Tibial nerve (tissue), 4 donors: ENCODE measurements at regions not wholly inside any gene's neighbourhood (a gene's known extent, or its start where the extent isn't known, plus 50 kb on each side); places are given as distances from the start of the nearest gene placed in this dataset.

Source experiments
- DNase-seq, 2 donors: peaks; one replicate each; pipeline ENCODE4 v3.0.0-alpha.2; 2019; ENCODE audit warnings: low spot score in 2 of 2
- H3K27ac ChIP-seq, 4 donors: fragments of 200-600 bp; sonication (generic) in 3 of 4; one replicate each; pipeline ENCODE4 v1.5.1; 2017 to 2019; ENCODE audit warnings: mild to moderate bottlenecking in 1 of 4
- H3K27me3 ChIP-seq, 2 donors: fragments of 200-600 bp; sonication (generic) in 1 of 2; one replicate each; pipeline versions ENCODE4 v1.5.1 to v1.6.0; 2017 to 2019
- H3K36me3 ChIP-seq, 3 donors: fragments of 200-600 bp; sonication (generic); one replicate each; pipeline ENCODE4 v1.5.1; 2018 to 2019
- H3K4me1 ChIP-seq, 4 donors: fragments of 200-600 bp; sonication (generic) in 3 of 4; one replicate each; pipeline ENCODE4 v1.5.1; 2017 to 2019
- H3K4me3 ChIP-seq, 4 donors: fragments of 200-600 bp; sonication (generic) in 3 of 4; one replicate each; pipeline ENCODE4 v1.5.1; 2017 to 2019; ENCODE audit warnings: mild to moderate bottlenecking in 1 of 4, moderate library complexity in 1 of 4
- H3K9me3 ChIP-seq, 4 donors: fragments of 200-600 bp; sonication (generic) in 3 of 4; one replicate each; pipeline ENCODE4 v1.5.1; 2017 to 2019
- EP300 ChIP-seq, 2 donors: sonication (generic); formaldehyde crosslinking; IDR thresholded peaks; one replicate each; pipeline ENCODE4 v1.6.1; 2017; ENCODE audit warnings: antibody characterized with exemption in 2 of 2, mild to moderate bottlenecking in 1 of 2
- POLR2A ChIP-seq, 2 donors: fragments of 450-650 bp; IDR thresholded peaks; one replicate each; pipeline ENCODE4 v1.6.1; 2017; ENCODE audit warnings: antibody characterized with exemption in 2 of 2, mild to moderate bottlenecking in 2 of 2, moderate library complexity in 2 of 2
- WGBS, 2 donors: methylation state at CpG; one replicate each; pipeline ENCODE4 v1.1.5; 2018; 5-methylcytosine and 5-hydroxymethylcytosine counted together
- TF ChIP-seq, protein P1 (sequence below), 5 experiments: fragments of 200-600 bp in 3 of 5; fragments of 450-650 bp in 2 of 5; sonication (generic) in 3 of 5; IDR thresholded peaks; one replicate each; pipeline ENCODE4 v1.5.1; 2016 to 2019; ENCODE audit warnings: antibody characterized with exemption in 5 of 5, mild to moderate bottlenecking in 3 of 5, moderate library complexity in 2 of 5

DNA sequence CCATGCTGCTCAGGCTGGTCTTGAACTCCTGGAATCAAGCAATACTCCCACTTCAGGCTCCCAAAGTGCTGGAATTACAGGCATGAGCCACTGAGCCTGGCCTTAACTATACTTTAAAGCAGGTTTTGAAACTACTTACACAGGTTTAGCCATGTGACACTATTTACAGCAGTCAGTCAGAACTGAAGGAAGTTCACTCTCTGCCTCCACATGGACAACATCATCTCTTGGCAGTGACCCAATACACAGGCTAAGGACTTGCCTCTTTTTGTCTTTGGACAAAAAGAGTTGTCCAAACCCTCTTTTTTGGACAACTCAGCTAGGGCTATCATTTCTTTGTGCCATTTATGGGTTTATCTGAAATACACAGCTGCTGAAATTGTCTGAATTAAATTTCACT lies 89.0 kb upstream of the CLDN10 start:
- H3K4me1 ChIP-seq = no peaks in the 10 kb centered on the region
- no peaks in the 10 kb centered on the region for H3K36me3 ChIP-seq
- H3K9me3 ChIP-seq = peaks cover 0 to 7% (median 0%) of the 10 kb centered on the region in 4 donors
- no peaks in the 10 kb centered on the region for H3K27me3 ChIP-seq
- TF ChIP-seq EP300 (IDR thresholded peaks at IDR 0.05) = no peak
- TF ChIP-seq, protein P1, sequence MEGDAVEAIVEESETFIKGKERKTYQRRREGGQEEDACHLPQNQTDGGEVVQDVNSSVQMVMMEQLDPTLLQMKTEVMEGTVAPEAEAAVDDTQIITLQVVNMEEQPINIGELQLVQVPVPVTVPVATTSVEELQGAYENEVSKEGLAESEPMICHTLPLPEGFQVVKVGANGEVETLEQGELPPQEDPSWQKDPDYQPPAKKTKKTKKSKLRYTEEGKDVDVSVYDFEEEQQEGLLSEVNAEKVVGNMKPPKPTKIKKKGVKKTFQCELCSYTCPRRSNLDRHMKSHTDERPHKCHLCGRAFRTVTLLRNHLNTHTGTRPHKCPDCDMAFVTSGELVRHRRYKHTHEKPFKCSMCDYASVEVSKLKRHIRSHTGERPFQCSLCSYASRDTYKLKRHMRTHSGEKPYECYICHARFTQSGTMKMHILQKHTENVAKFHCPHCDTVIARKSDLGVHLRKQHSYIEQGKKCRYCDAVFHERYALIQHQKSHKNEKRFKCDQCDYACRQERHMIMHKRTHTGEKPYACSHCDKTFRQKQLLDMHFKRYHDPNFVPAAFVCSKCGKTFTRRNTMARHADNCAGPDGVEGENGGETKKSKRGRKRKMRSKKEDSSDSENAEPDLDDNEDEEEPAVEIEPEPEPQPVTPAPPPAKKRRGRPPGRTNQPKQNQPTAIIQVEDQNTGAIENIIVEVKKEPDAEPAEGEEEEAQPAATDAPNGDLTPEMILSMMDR (IDR thresholded peaks at IDR 0.05) = no peak
- no peak for TF ChIP-seq POLR2A (IDR thresholded peaks at IDR 0.05)
- no peak overlapping the region for H3K4me3 ChIP-seq
- DNase-seq = no peak
- H3K27ac ChIP-seq = no peak overlapping the region

DNA sequence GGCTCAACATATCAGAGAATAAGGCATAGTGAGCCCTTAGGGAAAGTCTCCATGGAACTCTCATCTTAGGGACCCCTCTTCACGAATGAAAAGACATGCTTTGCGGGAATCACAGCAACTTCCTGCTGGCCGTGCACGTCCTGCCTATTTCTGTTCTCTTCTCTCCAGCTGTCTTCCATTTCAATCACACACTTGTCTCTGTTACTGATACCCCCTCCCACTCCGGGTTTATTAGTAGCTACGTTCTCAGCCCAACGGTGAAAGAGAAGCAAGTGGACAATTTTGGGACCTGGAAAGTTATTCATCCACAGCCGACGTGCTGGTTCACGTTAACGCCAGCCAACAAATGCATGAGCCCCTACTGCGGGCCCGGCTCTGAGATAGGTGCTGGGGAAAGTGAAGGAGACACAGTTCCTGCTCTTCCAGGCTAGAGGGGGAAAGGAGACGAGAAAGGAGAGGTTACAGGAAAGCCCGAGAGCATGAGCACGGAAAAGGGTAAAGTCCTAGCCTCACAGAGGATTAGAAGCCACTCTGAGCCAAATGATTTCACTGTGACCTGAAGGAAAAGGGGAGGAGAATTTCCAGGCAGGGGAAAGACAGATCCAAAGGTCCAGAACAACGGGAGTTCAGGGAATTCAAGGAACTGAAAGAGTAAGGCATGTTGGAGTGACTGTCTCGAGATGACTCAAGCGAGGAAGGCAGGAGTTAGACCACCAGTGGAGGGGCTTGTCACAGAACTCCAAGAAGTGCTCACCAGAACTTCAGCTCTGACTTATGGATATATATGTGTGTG lies 81.8 kb upstream of the CLDN10 start:
- DNase-seq = no peak
- no peak overlapping the region for H3K4me3 ChIP-seq
- H3K9me3 ChIP-seq = no peaks in the 10 kb centered on the region
- no peaks in the 10 kb centered on the region for H3K36me3 ChIP-seq
- no peak overlapping the region for H3K27ac ChIP-seq
- no peaks in the 10 kb centered on the region for H3K4me1 ChIP-seq
- WGBS, 2 donors = 62 to 63% methylated on average over 19 of the region's 19 CpGs
- TF ChIP-seq, protein P1 (IDR thresholded peaks at IDR 0.05) = no peak
- no peak for TF ChIP-seq EP300 (IDR thresholded peaks at IDR 0.05)
- TF ChIP-seq POLR2A (IDR thresholded peaks at IDR 0.05) = no peak
- no peaks in the 10 kb centered on the region for H3K27me3 ChIP-seq

DNA sequence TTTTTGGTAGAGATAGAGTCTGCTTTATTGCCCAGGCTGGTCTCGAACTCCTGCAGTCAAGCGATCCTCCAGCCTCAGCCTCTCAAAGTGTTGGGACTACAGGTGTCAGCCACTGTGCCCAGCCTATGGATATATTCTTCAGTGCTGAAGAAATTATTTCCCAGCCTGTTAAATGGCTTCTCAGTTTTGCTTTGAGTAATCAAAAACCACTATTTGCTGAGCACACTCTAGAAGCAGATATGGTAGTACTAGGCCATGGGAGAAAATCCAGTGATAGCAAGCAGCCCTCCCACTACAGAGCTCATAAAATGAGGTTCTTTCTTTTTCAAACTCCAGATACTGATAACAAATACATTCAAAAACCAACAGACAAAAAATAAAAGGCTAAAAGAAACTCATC lies 80.6 kb upstream of the CLDN10 start:
- Histone ChIP-seq H3K36me3 (no peaks in the 10 kb centered on the region), H3K4me3 (no peak overlapping the region), H3K27ac (no peak overlapping the region), H3K9me3 (peaks cover 0 to 4% (median 0%) of the 10 kb centered on the region in 4 donors), H3K27me3 (no peaks in the 10 kb centered on the region), H3K4me1 (no peaks in the 10 kb centered on the region)
- TF ChIP-seq, protein P1 (IDR thresholded peaks at IDR 0.05) = no peak
- TF ChIP-seq EP300 (IDR thresholded peaks at IDR 0.05) (no peak), POLR2A (IDR thresholded peaks at IDR 0.05) (no peak)
- 97% methylated on average over 2 of the region's 2 CpGs for WGBS, 2 donors
- DNase-seq = no peak

DNA sequence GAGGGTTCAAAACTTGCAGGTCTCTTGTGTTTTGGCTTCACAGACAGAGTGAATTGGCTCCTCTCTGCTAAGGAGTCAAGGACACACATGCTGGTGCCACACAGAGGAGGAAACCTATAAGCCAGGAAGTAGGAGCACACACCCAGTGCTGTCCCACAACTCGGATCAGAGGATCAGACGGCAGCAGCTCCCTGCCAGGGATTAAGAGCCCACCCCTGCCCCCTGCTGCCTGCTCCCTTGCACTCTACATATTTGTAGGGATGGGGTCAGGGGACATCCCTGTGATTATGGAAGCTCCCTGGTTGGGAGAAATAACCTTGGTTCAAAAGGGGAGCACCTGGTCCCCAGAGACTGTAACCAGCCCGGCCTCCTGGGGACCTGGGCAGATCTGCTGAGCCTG lies 77.5 kb upstream of the CLDN10 start:
- no peaks in the 10 kb centered on the region for H3K36me3 ChIP-seq
- H3K27ac ChIP-seq = no peak overlapping the region
- no peak for TF ChIP-seq POLR2A (IDR thresholded peaks at IDR 0.05)
- no peak for TF ChIP-seq EP300 (IDR thresholded peaks at IDR 0.05)
- TF ChIP-seq, protein P1 (IDR thresholded peaks at IDR 0.05) = no peak
- no peaks in the 10 kb centered on the region for H3K27me3 ChIP-seq
- no peaks in the 10 kb centered on the region for H3K4me1 ChIP-seq
- H3K9me3 ChIP-seq = peaks cover 0 to 4% (median 0%) of the 10 kb centered on the region in 4 donors
- no peak overlapping the region for H3K4me3 ChIP-seq
- no peak for DNase-seq
- 20 to 40% methylated on average over 1 to 3 of the region's 3 CpGs for WGBS, 2 donors

DNA sequence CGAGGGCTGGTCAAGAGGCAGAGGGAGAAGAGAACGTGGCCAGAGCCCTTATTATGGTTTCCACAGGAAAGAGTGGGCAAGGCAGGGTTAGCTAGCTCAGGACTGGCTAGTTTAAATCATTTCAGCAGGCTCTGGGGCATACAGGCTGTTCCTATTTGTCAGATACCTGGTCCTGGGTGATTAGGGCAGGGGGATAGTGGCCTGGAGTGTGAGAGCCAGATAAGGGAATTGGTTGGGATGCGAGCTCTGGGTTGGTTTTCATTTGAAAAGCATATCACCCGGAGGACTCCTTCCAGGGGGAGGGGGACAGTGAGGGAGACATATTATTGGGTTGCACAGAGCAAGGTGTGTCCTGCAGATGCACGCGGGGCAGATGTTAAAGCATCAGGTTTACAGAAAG lies 75.3 kb upstream of the CLDN10 start:
- H3K27me3 ChIP-seq = no peaks in the 10 kb centered on the region
- no peaks in the 10 kb centered on the region for H3K36me3 ChIP-seq
- WGBS, 2 donors = 82 to 86% methylated on average over 6 of the region's 6 CpGs
- H3K4me3 ChIP-seq = no peak overlapping the region
- H3K27ac ChIP-seq = no peak overlapping the region
- H3K9me3 ChIP-seq = peaks cover 0 to 4% (median 0%) of the 10 kb centered on the region in 4 donors
- no peaks in the 10 kb centered on the region for H3K4me1 ChIP-seq
- TF ChIP-seq EP300 (IDR thresholded peaks at IDR 0.05) = no peak
- TF ChIP-seq POLR2A (IDR thresholded peaks at IDR 0.05) = no peak
- TF ChIP-seq, protein P1 (IDR thresholded peaks at IDR 0.05) = no peak
- DNase-seq = no peak
